ENCODE measurements at regions not wholly inside any gene's neighbourhood (a gene's known extent, or its start where the extent isn't known, plus 50 kb on each side); places are given as distances from the start of the nearest gene placed in this dataset.

GRCh38 chr12:42854208-42854607 is 264.7 kb upstream of the PRICKLE1 start:
- Histone ChIP-seq H3K9ac (ENCODE audit: low read length) (no peak overlapping the region), H3F3A (ENCODE audit: low read length, unreplicated experiment) (no peaks in the 10 kb centered on the region), H4K20me1 (ENCODE audit: low read length) (no peaks in the 10 kb centered on the region), H3K36me3 (ENCODE audit: low read depth, low read length) (no peaks in the 10 kb centered on the region), H3K4me3 (ENCODE audit: low read length) (no peak overlapping the region), H3K9me3 (ENCODE audit: low read length) (no peaks in the 10 kb centered on the region), H2AFZ (ENCODE audit: low read length) (no peak overlapping the region), H3K4me1 (ENCODE audit: insufficient read depth, low read length) (no peaks in the 10 kb centered on the region), H3K27me3 (ENCODE audit: low read length) (no peaks in the 10 kb centered on the region), H3K79me2 (ENCODE audit: low read length) (no peaks in the 10 kb centered on the region), H3K9me2 (replicated peaks; ENCODE audit: low read length) (no peaks in the 10 kb centered on the region), H3K27ac (ENCODE audit: low read length) (no peak overlapping the region), H3K4me2 (ENCODE audit: low read length) (no peak overlapping the region)
- POLR2A ChIA-PET (ENCODE audit: unreplicated experiment) = no interaction called here
- CTCF ChIA-PET = no interaction called here
- TF ChIP-seq EZH2phosphoT487 (IDR thresholded peaks at IDR 0.05; ENCODE audit: borderline replicate concordance, low read length) = no peak
- TF ChIP-seq EZH2 (IDR thresholded peaks at IDR 0.05; ENCODE audit: low read length, unreplicated experiment) = no peak
- no peak for TF ChIP-seq CTCF (conservative IDR thresholded peaks at IDR 0.05; ENCODE audit: low read depth, low read length)
- ATAC-seq (no peak), DNase-seq (no peak)
- BruUV-seq (replicated peaks) = no TSS peak
- intact Hi-C loops (cut with micrococcal nuclease) = no loop called here

- ChIA-PET POLR2A (ENCODE audit: unreplicated experiment) (no interaction called here), CTCF (no interaction called here)
- no peak overlapping the region for H3K9ac ChIP-seq (ENCODE audit: low read length)
- H3K4me2 ChIP-seq (ENCODE audit: low read length) = no peak overlapping the region
- no TSS peak for BruUV-seq (replicated peaks)
- H3K27ac ChIP-seq (ENCODE audit: low read length) = no peak overlapping the region
- H2AFZ ChIP-seq (ENCODE audit: low read length) = no peak overlapping the region
- H4K20me1 ChIP-seq (ENCODE audit: low read length) = no peaks in the 10 kb centered on the region
- H3K4me1 ChIP-seq (ENCODE audit: insufficient read depth, low read length) = no peaks in the 10 kb centered on the region
- H3K9me2 ChIP-seq (replicated peaks; ENCODE audit: low read length) = no peaks in the 10 kb centered on the region
- no peak for ATAC-seq
- no peaks in the 10 kb centered on the region for H3F3A ChIP-seq (ENCODE audit: low read length, unreplicated experiment)
- TF ChIP-seq EZH2phosphoT487 (IDR thresholded peaks at IDR 0.05; ENCODE audit: borderline replicate concordance, low read length) (no peak), CTCF (conservative IDR thresholded peaks at IDR 0.05; ENCODE audit: low read depth, low read length) (no peak)
- H3K4me3 ChIP-seq (ENCODE audit: low read length) = no peak overlapping the region
- intact Hi-C loops (cut with micrococcal nuclease) = no loop called here
- H3K36me3 ChIP-seq (ENCODE audit: low read depth, low read length) = no peaks in the 10 kb centered on the region
- no peak for DNase-seq
- H3K9me3 ChIP-seq (ENCODE audit: low read length) = no peaks in the 10 kb centered on the region
- H3K79me2 ChIP-seq (ENCODE audit: low read length) = no peaks in the 10 kb centered on the region
- H3K27me3 ChIP-seq (ENCODE audit: low read length) = no peaks in the 10 kb centered on the region
Observed at GRCh38 chr12:42853370-42854140, 264.0 kb upstream of the PRICKLE1 start.

GRCh38 chr12:42846782-42847181 is 257.2 kb upstream of the PRICKLE1 start:
- POLR2A ChIA-PET (ENCODE audit: unreplicated experiment) = no interaction called here
- TF ChIP-seq CTCF (conservative IDR thresholded peaks at IDR 0.05; ENCODE audit: low read depth, low read length) = no peak
- Histone ChIP-seq H3K9me2 (replicated peaks; ENCODE audit: low read length) (no peaks in the 10 kb centered on the region), H3K9ac (ENCODE audit: low read length) (no peak overlapping the region), H2AFZ (ENCODE audit: low read length) (no peak overlapping the region), H3F3A (ENCODE audit: low read length, unreplicated experiment) (no peaks in the 10 kb centered on the region), H4K20me1 (ENCODE audit: low read length) (no peaks in the 10 kb centered on the region), H3K4me3 (ENCODE audit: low read length) (no peak overlapping the region), H3K4me1 (ENCODE audit: insufficient read depth, low read length) (no peaks in the 10 kb centered on the region), H3K27ac (ENCODE audit: low read length) (no peak overlapping the region), H3K79me2 (ENCODE audit: low read length) (no peaks in the 10 kb centered on the region), H3K36me3 (ENCODE audit: low read depth, low read length) (no peaks in the 10 kb centered on the region), H3K9me3 (ENCODE audit: low read length) (no peaks in the 10 kb centered on the region), H3K4me2 (ENCODE audit: low read length) (no peak overlapping the region), H3K27me3 (ENCODE audit: low read length) (no peaks in the 10 kb centered on the region)
- no TSS peak for BruUV-seq (replicated peaks)
- intact Hi-C loops (cut with micrococcal nuclease) = no loop called here
- DNase-seq = no peak
- CTCF ChIA-PET = no interaction called here
- ATAC-seq = no peak

Measured in PC-3 (cell line).